Astrocyte (in vitro differentiated cells and primary cell): ENCODE measurements at regions not wholly inside any gene's neighbourhood (a gene's known extent, or its start where the extent isn't known, plus 50 kb on each side); places are given as distances from the start of the nearest gene placed in this dataset.

Experiments used
- DNase-seq: peaks from one replicate; pipeline ENCODE4 v3.0.0-alpha.2; 2010; ENCODE audit warnings: low read depth
- FAIRE-seq: peaks from 2 replicates; lab custom pipeline; 2011; peaks lifted over from hg19 to GRCh38; lab: Jason Lieb, UNC
- H2AFZ ChIP-seq: 2 replicates; pipeline ENCODE4 v1.6.0; 2012; ENCODE audit warnings: low read depth, low read length, inconsistent platforms
- H3K27ac ChIP-seq: 2 replicates; pipeline ENCODE4 v1.5.1; 2011; ENCODE audit warnings: low read depth, low read length, inconsistent platforms
- H3K27me3 ChIP-seq: 2 replicates; pipeline ENCODE4 v1.6.0; 2011; ENCODE audit warnings: low read length, inconsistent platforms; ENCODE audit not compliant: insufficient read depth
- H3K36me3 ChIP-seq: 2 replicates; pipeline ENCODE4 v1.5.1; 2011; ENCODE audit warnings: low read length, inconsistent platforms; ENCODE audit not compliant: insufficient read depth
- H3K4me1 ChIP-seq: 2 replicates; pipeline ENCODE4 v1.5.1; 2011; ENCODE audit warnings: low read length, inconsistent platforms; ENCODE audit not compliant: insufficient read depth
- H3K4me2 ChIP-seq: 2 replicates; pipeline ENCODE4 v1.6.0; 2012; ENCODE audit warnings: low read length, inconsistent platforms
- H3K4me3 ChIP-seq: 2 replicates; pipeline ENCODE4 v1.5.1; 2011; ENCODE audit warnings: low read depth, mild to moderate bottlenecking, low read length, inconsistent platforms; ENCODE audit not compliant: insufficient read depth
- H3K79me2 ChIP-seq: 2 replicates; pipeline ENCODE4 v1.6.0; 2012; ENCODE audit warnings: mild to moderate bottlenecking, low read length, inconsistent platforms; ENCODE audit not compliant: insufficient read depth
- H3K9ac ChIP-seq: 2 replicates; pipeline ENCODE4 v1.6.0; 2012; ENCODE audit warnings: mild to moderate bottlenecking, low read length, inconsistent platforms
- H3K9me3 ChIP-seq: 2 replicates; pipeline ENCODE4 v1.5.1; 2012; ENCODE audit warnings: low read depth, mild to moderate bottlenecking, low read length, inconsistent platforms; ENCODE audit not compliant: insufficient read depth
- H4K20me1 ChIP-seq: 2 replicates; pipeline ENCODE4 v1.6.0; 2012; ENCODE audit warnings: low read length, inconsistent platforms; ENCODE audit not compliant: insufficient read depth
- H3K27ac Mint-ChIP-seq: one replicate; pipeline ENCODE4 v1.8.0; 2021; ENCODE audit warnings: mild to moderate bottlenecking, mixed read lengths; ENCODE audit not compliant: unreplicated experiment
- H3K27me3 Mint-ChIP-seq: one replicate; pipeline ENCODE4 v1.8.0; 2021; ENCODE audit warnings: low read depth, mixed read lengths; ENCODE audit not compliant: unreplicated experiment
- H3K36me3 Mint-ChIP-seq: one replicate; pipeline ENCODE4 v1.8.0; 2021; ENCODE audit warnings: low read depth, mixed read lengths; ENCODE audit not compliant: unreplicated experiment
- H3K4me1 Mint-ChIP-seq: one replicate; pipeline ENCODE4 v1.8.0; 2021; ENCODE audit warnings: low read depth, mixed read lengths; ENCODE audit not compliant: unreplicated experiment
- H3K4me3 Mint-ChIP-seq: one replicate; pipeline ENCODE4 v1.8.0; 2021; ENCODE audit warnings: mild to moderate bottlenecking, moderate library complexity, mixed read lengths; ENCODE audit not compliant: unreplicated experiment
- H3K9me3 Mint-ChIP-seq: one replicate; pipeline ENCODE4 v1.8.0; 2021; ENCODE audit warnings: mild to moderate bottlenecking, mixed read lengths; ENCODE audit not compliant: unreplicated experiment
- CTCF ChIP-seq: IDR thresholded peaks from 2 replicates; pipeline ENCODE4 v1.5.1; 2011; ENCODE audit warnings: low read depth, mild to moderate bottlenecking, inconsistent platforms, low read length, moderate library complexity; ENCODE audit not compliant: insufficient read depth
- EZH2 ChIP-seq: IDR thresholded peaks from 2 replicates; pipeline ENCODE4 v1.6.1; 2012; ENCODE audit warnings: mild to moderate bottlenecking, low read length, inconsistent platforms; ENCODE audit not compliant: insufficient read depth

DNA sequence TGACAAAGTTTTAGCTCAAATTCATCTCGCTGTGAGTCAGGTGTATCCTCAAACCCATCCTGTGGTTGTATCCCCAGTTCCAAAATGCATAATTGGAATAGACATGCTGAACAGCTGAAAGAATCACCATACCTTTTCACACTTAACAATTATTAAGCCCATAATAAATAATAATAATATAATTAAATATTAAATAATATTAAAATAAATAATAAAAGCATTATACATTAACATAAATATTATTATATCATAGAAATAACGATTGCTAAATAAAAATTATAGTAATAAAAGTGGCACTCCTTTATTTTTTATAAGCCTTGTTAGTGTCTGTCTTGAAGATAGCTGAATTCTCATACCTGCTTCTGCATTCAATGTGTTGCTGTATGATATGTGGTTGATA is 257.5 kb upstream of the B3GALT2 start:
- Mint-ChIP-seq H3K4me3 (no peak overlapping the region), H3K9me3 (no peaks in the 10 kb centered on the region), H3K36me3 (no peaks in the 10 kb centered on the region), H3K27me3 (no peaks in the 10 kb centered on the region), H3K4me1 (peaks cover 2% of the 10 kb centered on the region), H3K27ac (no peak overlapping the region)
- Histone ChIP-seq H3K4me3 (no peak overlapping the region), H3K36me3 (no peaks in the 10 kb centered on the region), H3K4me2 (no peak overlapping the region), H3K27me3 (no peaks in the 10 kb centered on the region), H3K9ac (no peak overlapping the region), H4K20me1 (no peaks in the 10 kb centered on the region), H3K79me2 (no peaks in the 10 kb centered on the region), H2AFZ (no peak overlapping the region), H3K9me3 (no peaks in the 10 kb centered on the region), H3K27ac (no peak overlapping the region), H3K4me1 (no peaks in the 10 kb centered on the region)
- FAIRE-seq (no peak), DNase-seq (no peak)
- TF ChIP-seq EZH2 (no peak), CTCF (no peak)

GRCh38 chr1:193438771-193439170 is 252.4 kb upstream of the B3GALT2 start:
- Mint-ChIP-seq H3K9me3 (peaks cover 6% of the 10 kb centered on the region), H3K4me1 (no peaks in the 10 kb centered on the region), H3K4me3 (no peak overlapping the region), H3K36me3 (no peaks in the 10 kb centered on the region), H3K27me3 (no peaks in the 10 kb centered on the region), H3K27ac (no peak overlapping the region)
- DNase-seq = no peak
- Histone ChIP-seq H3K4me3 (no peak overlapping the region), H3K36me3 (no peaks in the 10 kb centered on the region), H2AFZ (no peak overlapping the region), H3K4me1 (no peaks in the 10 kb centered on the region), H3K9ac (no peak overlapping the region), H3K9me3 (peaks cover 3% of the 10 kb centered on the region), H4K20me1 (no peaks in the 10 kb centered on the region), H3K27ac (no peak overlapping the region), H3K4me2 (no peak overlapping the region), H3K79me2 (no peaks in the 10 kb centered on the region), H3K27me3 (no peaks in the 10 kb centered on the region)
- no peak for TF ChIP-seq CTCF
- no peak for TF ChIP-seq EZH2
- no peak for FAIRE-seq

DNA sequence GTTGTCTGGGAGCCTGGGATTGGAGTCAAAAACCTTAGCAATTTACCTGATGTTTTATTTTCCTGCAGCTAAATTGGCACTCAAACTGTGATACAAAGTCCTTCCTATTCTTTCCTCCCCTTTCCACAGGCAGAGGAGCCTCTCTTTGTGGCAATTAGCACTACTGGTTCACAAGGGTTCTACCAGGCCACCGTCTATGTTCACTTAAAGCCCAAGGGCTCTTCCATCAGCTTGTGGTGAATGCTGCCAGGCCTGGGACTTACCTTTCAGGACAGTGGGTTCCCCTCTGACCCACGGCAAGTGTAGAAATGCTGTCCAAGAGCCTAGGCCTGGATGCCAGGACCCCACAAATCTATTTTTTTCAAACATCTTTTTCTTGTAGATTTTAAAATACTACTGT is 251.9 kb upstream of the B3GALT2 start:
- H3K36me3 ChIP-seq = no peaks in the 10 kb centered on the region
- H3K4me1 Mint-ChIP-seq = no peaks in the 10 kb centered on the region
- H3K9ac ChIP-seq = no peak overlapping the region
- H3K27me3 Mint-ChIP-seq = no peaks in the 10 kb centered on the region
- peaks cover 8% of the 10 kb centered on the region for H3K9me3 ChIP-seq
- H3K27ac Mint-ChIP-seq = no peak overlapping the region
- no peaks in the 10 kb centered on the region for H3K4me1 ChIP-seq
- H3K36me3 Mint-ChIP-seq = no peaks in the 10 kb centered on the region
- peaks cover 11% of the 10 kb centered on the region for H3K9me3 Mint-ChIP-seq
- no peak overlapping the region for H3K4me3 ChIP-seq
- DNase-seq (no peak), FAIRE-seq (no peak)
- H2AFZ ChIP-seq = no peak overlapping the region
- no peaks in the 10 kb centered on the region for H4K20me1 ChIP-seq
- TF ChIP-seq CTCF (no peak), EZH2 (no peak)
- H3K27ac ChIP-seq = no peak overlapping the region
- no peaks in the 10 kb centered on the region for H3K79me2 ChIP-seq
- no peaks in the 10 kb centered on the region for H3K27me3 ChIP-seq
- no peak overlapping the region for H3K4me3 Mint-ChIP-seq
- H3K4me2 ChIP-seq = no peak overlapping the region
